ENCODE measurements at regions not wholly inside any gene's neighbourhood (a gene's known extent, or its start where the extent isn't known, plus 50 kb on each side); places are given as distances from the start of the nearest gene placed in this dataset.

GRCh38 chr3:24853685-24854490 lies 359.2 kb upstream of the THRB start:
- no peaks in the 10 kb centered on the region for H3K27me3 ChIP-seq (ENCODE audit: insufficient read depth)
- no peaks in the 10 kb centered on the region for H3K9me2 ChIP-seq (ENCODE audit: insufficient read depth)
- no peaks in the 10 kb centered on the region for H3K36me3 ChIP-seq (ENCODE audit: insufficient read depth)
- H3K27ac ChIP-seq (ENCODE audit: low read depth): no peak overlapping the region
- H3K4me3 ChIP-seq: no peak overlapping the region
- H3K79me2 ChIP-seq (replicated peaks; ENCODE audit: insufficient read depth): no peaks in the 10 kb centered on the region
- DNase-seq (ENCODE audit: low spot score): no peak
- H3K9me3 Mint-ChIP-seq: no peaks in the 10 kb centered on the region
- ATAC-seq: no peak
- no peaks in the 10 kb centered on the region for H3K36me3 Mint-ChIP-seq (ENCODE audit: low read depth)
- peaks cover 10% of the 10 kb centered on the region; the same call in 1 of the 2 replicates for H3K4me1 ChIP-seq (ENCODE audit: insufficient read depth)
- H2AFZ ChIP-seq: no peak overlapping the region
- H3F3A ChIP-seq (replicated peaks; ENCODE audit: low read depth): no peaks in the 10 kb centered on the region
- no peaks in the 10 kb centered on the region for H4K20me1 ChIP-seq (replicated peaks; ENCODE audit: insufficient read depth)
- TF ChIP-seq CREB1 (CRISPR knock-in tag; IDR thresholded peaks at IDR 0.05; ENCODE audit: low read depth) (no peak), JUNB (IDR thresholded peaks at IDR 0.05; ENCODE audit: unreplicated experiment) (no peak)
- no peak overlapping the region for H3K4me3 Mint-ChIP-seq
- no peak overlapping the region for H3K27ac Mint-ChIP-seq
- no peaks in the 10 kb centered on the region for H3K27me3 Mint-ChIP-seq (ENCODE audit: insufficient read depth, low read depth, poor library complexity)
- no peak overlapping the region for H3K4me2 ChIP-seq
- peaks cover 23% of the 10 kb centered on the region for H3K4me1 Mint-ChIP-seq

GRCh38 chr3:24854748-24855147 lies 360.1 kb upstream of the THRB start:
- Histone ChIP-seq H3K9me2 (ENCODE audit: insufficient read depth) (no peaks in the 10 kb centered on the region), H3K27ac (ENCODE audit: low read depth) (no peak overlapping the region), H3K27me3 (ENCODE audit: insufficient read depth) (no peaks in the 10 kb centered on the region), H2AFZ (no peak overlapping the region), H3F3A (replicated peaks; ENCODE audit: low read depth) (no peaks in the 10 kb centered on the region), H3K4me3 (no peak overlapping the region), H3K36me3 (ENCODE audit: insufficient read depth) (no peaks in the 10 kb centered on the region), H4K20me1 (replicated peaks; ENCODE audit: insufficient read depth) (no peaks in the 10 kb centered on the region), H3K4me1 (ENCODE audit: insufficient read depth) (peaks cover 10% of the 10 kb centered on the region; the same call in 1 of the 2 replicates), H3K4me2 (no peak overlapping the region), H3K79me2 (replicated peaks; ENCODE audit: insufficient read depth) (no peaks in the 10 kb centered on the region)
- no peaks in the 10 kb centered on the region for H3K27me3 Mint-ChIP-seq (ENCODE audit: insufficient read depth, low read depth, poor library complexity)
- no peak for DNase-seq (ENCODE audit: low spot score)
- H3K27ac Mint-ChIP-seq: no peak overlapping the region
- no peak for ATAC-seq
- no peaks in the 10 kb centered on the region for H3K9me3 Mint-ChIP-seq
- H3K4me3 Mint-ChIP-seq: no peak overlapping the region
- no peaks in the 10 kb centered on the region for H3K36me3 Mint-ChIP-seq (ENCODE audit: low read depth)
- peaks cover 23% of the 10 kb centered on the region for H3K4me1 Mint-ChIP-seq
- TF ChIP-seq EZH2 (IDR thresholded peaks at IDR 0.05; ENCODE audit: low read depth, unreplicated experiment) (no peak), REST (IDR thresholded peaks at IDR 0.05; ENCODE audit: unreplicated experiment) (no peak), ZNF114 (CRISPR knock-in tag; IDR thresholded peaks at IDR 0.05) (no peak), CTCF (conservative IDR thresholded peaks at IDR 0.05; ENCODE audit: low read depth in 2 of 2) (no peak), JUNB (IDR thresholded peaks at IDR 0.05; ENCODE audit: unreplicated experiment) (no peak), ETS1 (IDR thresholded peaks at IDR 0.05) (no peak), STAT1 (IDR thresholded peaks at IDR 0.05; ENCODE audit: unreplicated experiment) (no peak)
